Right renal pelvis (tissue), 4 donors: ENCODE measurements at regions not wholly inside any gene's neighbourhood (a gene's known extent, or its start where the extent isn't known, plus 50 kb on each side); places are given as distances from the start of the nearest gene placed in this dataset.
A peak's percentile ranks its signal among the peaks of the same experiment; 100 is the strongest.

Source experiments
- DNase-seq, 4 donors: peaks; one replicate each; pipeline ENCODE4 v3.0.0-alpha.2; 2013; ENCODE audit warnings: low read depth in 4 of 4, low spot score in 3 of 4, missing footprints in 1 of 4

GRCh38 chr18:25962919-25963318 is 127.5 kb downstream of the SS18 start:
- DNase-seq, result no peak

- DNase-seq, result no peak
Observed at GRCh38 chr18:25962176-25962575, 128.2 kb downstream of the SS18 start.

GRCh38 chr18:25957017-25957416 is 133.4 kb downstream of the SS18 start:
- DNase-seq, result no peak

GRCh38 chr18:25953111-25953510 is 137.3 kb downstream of the SS18 start:
- no peak for DNase-seq

- no peak for DNase-seq
Observed at GRCh38 chr18:25950321-25950720, 140.1 kb downstream of the SS18 start.

- no peak for DNase-seq
Observed at GRCh38 chr18:25946540-25946939, 143.9 kb downstream of the SS18 start.

- no peak for DNase-seq
Observed at GRCh38 chr18:25935356-25935755, 155.1 kb downstream of the SS18 start.

GRCh38 chr18:25931126-25931525 is 159.3 kb downstream of the SS18 start:
- no peak for DNase-seq

- DNase-seq, result no peak
Observed at GRCh38 chr18:25929787-25930186, 160.6 kb downstream of the SS18 start.

GRCh38 chr18:25927830-25928229 is 162.6 kb downstream of the SS18 start:
- no peak for DNase-seq

- DNase-seq, result no peak
Observed at GRCh38 chr18:25923193-25923592, 167.2 kb downstream of the SS18 start.

GRCh38 chr18:25921677-25922421 is 168.6 kb downstream of the SS18 start:
- DNase-seq, result no peak

GRCh38 chr18:25915907-25916306 is 174.5 kb downstream of the SS18 start:
- DNase-seq, result no peak

GRCh38 chr18:25898965-25899364 is 191.4 kb downstream of the SS18 start:
- DNase-seq, result no peak

GRCh38 chr18:25896956-25897355 is 193.5 kb downstream of the SS18 start:
- no peak for DNase-seq

- peak in 2 of 4 donors; percentile 16 to 24 for DNase-seq
Observed at GRCh38 chr18:25896178-25896780, 194.1 kb downstream of the SS18 start.

- no peak for DNase-seq
Observed at GRCh38 chr18:25895518-25895917, 194.9 kb downstream of the SS18 start.

- DNase-seq, result no peak
Observed at GRCh38 chr18:25886283-25886682, 204.1 kb downstream of the SS18 start.

- DNase-seq, result no peak
Observed at GRCh38 chr18:25883091-25883490, 207.3 kb downstream of the SS18 start.

- DNase-seq, result no peak
Observed at GRCh38 chr18:25881149-25881548, 209.3 kb downstream of the SS18 start.

- DNase-seq, result no peak
Observed at GRCh38 chr18:25880441-25880840, 210.0 kb downstream of the SS18 start.

- DNase-seq, result peak in 3 of 4 donors; percentile 12 to 37 (median 24)
Observed at GRCh38 chr18:25876330-25876948, 214.0 kb downstream of the SS18 start.
